SJSA1 (cell line): ENCODE measurements at regions not wholly inside any gene's neighbourhood (a gene's known extent, or its start where the extent isn't known, plus 50 kb on each side); places are given as distances from the start of the nearest gene placed in this dataset.

ENCODE experiments used
- DNase-seq, 2 experiments: peaks; one replicate each; pipeline ENCODE4 v3.0.0-alpha.2; 2015 to 2020; ENCODE audit warnings: low spot score in 2 of 2, low read depth in 1 of 2
- H3K27ac ChIP-seq: fragments of 250-450 bp; sonication (Bioruptor Pico); 2 replicates; pipeline ENCODE4 v1.5.1; 2020; ENCODE audit warnings: mild to moderate bottlenecking, moderate library complexity
- H3K27me3 ChIP-seq: fragments of 250-450 bp; sonication (Bioruptor Pico); replicated peaks from 2 replicates; pipeline ENCODE4 v1.5.1; 2020; ENCODE audit warnings: mild to moderate bottlenecking, moderate library complexity
- H3K36me3 ChIP-seq: fragments of 250-450 bp; sonication (Bioruptor Pico); 2 replicates; pipeline ENCODE4 v1.5.1; 2020; ENCODE audit warnings: mild to moderate bottlenecking
- H3K4me1 ChIP-seq: fragments of 250-450 bp; sonication (Bioruptor Pico); replicated peaks from 2 replicates; pipeline ENCODE4 v1.6.1; 2021; ENCODE audit warnings: mild to moderate bottlenecking
- H3K4me3 ChIP-seq: fragments of 250-450 bp; sonication (Bioruptor Pico); 2 replicates; pipeline ENCODE4 v1.5.1; 2020; ENCODE audit warnings: mild to moderate bottlenecking
- H3K9me3 ChIP-seq: fragments of 250-450 bp; sonication (Bioruptor Pico); replicated peaks from 2 replicates; pipeline ENCODE4 v1.5.1; 2020; ENCODE audit warnings: mild to moderate bottlenecking

- Histone ChIP-seq H3K27me3 (no peaks in the 10 kb centered on the region), H3K27ac (no peak overlapping the region), H3K9me3 (no peaks in the 10 kb centered on the region), H3K36me3 (no peaks in the 10 kb centered on the region), H3K4me3 (no peak overlapping the region), H3K4me1 (no peaks in the 10 kb centered on the region)
- DNase-seq = no peak
Observed at GRCh38 chr13:97692628-97693027, 258.7 kb downstream of the RAP2A start.

- no peaks in the 10 kb centered on the region for H3K4me1 ChIP-seq
- H3K27me3 ChIP-seq = no peaks in the 10 kb centered on the region
- DNase-seq = no peak
- no peak overlapping the region for H3K4me3 ChIP-seq
- no peaks in the 10 kb centered on the region for H3K9me3 ChIP-seq
- no peak overlapping the region for H3K27ac ChIP-seq
- H3K36me3 ChIP-seq = no peaks in the 10 kb centered on the region
Observed at GRCh38 chr13:97695684-97696083, 257.8 kb upstream of the IPO5 start.

- Histone ChIP-seq H3K9me3 (no peaks in the 10 kb centered on the region), H3K4me3 (no peak overlapping the region), H3K27me3 (no peaks in the 10 kb centered on the region), H3K4me1 (no peaks in the 10 kb centered on the region), H3K36me3 (no peaks in the 10 kb centered on the region), H3K27ac (no peak overlapping the region)
- no peak for DNase-seq
Observed at GRCh38 chr13:97696921-97697320, 256.6 kb upstream of the IPO5 start.

- Histone ChIP-seq H3K4me1 (no peaks in the 10 kb centered on the region), H3K36me3 (no peaks in the 10 kb centered on the region), H3K4me3 (no peak overlapping the region), H3K9me3 (no peaks in the 10 kb centered on the region), H3K27ac (no peak overlapping the region), H3K27me3 (no peaks in the 10 kb centered on the region)
- no peak for DNase-seq
Observed at GRCh38 chr13:97700306-97700848, 253.1 kb upstream of the IPO5 start.

GRCh38 chr13:97702614-97703013 is 250.9 kb upstream of the IPO5 start:
- H3K27me3 ChIP-seq = no peaks in the 10 kb centered on the region
- DNase-seq = no peak
- no peaks in the 10 kb centered on the region for H3K4me1 ChIP-seq
- no peaks in the 10 kb centered on the region for H3K36me3 ChIP-seq
- H3K4me3 ChIP-seq = no peak overlapping the region
- no peaks in the 10 kb centered on the region for H3K9me3 ChIP-seq
- no peak overlapping the region for H3K27ac ChIP-seq

- Histone ChIP-seq H3K4me3 (no peak overlapping the region), H3K36me3 (no peaks in the 10 kb centered on the region), H3K27ac (no peak overlapping the region), H3K4me1 (no peaks in the 10 kb centered on the region), H3K27me3 (no peaks in the 10 kb centered on the region), H3K9me3 (0 out of 2 replicates have a peak, but pooled peaks cover 3% of the 10 kb centered on the region)
- DNase-seq = no peak
Observed at GRCh38 chr13:97710797-97711196, 242.7 kb upstream of the IPO5 start.

GRCh38 chr13:97712770-97713169 is 240.7 kb upstream of the IPO5 start:
- Histone ChIP-seq H3K4me1 (no peaks in the 10 kb centered on the region), H3K36me3 (no peaks in the 10 kb centered on the region), H3K27ac (no peak overlapping the region), H3K4me3 (no peak overlapping the region), H3K27me3 (no peaks in the 10 kb centered on the region), H3K9me3 (0 out of 2 replicates have a peak, but pooled peaks cover 3% of the 10 kb centered on the region)
- no peak for DNase-seq

GRCh38 chr13:97715763-97716162 is 237.7 kb upstream of the IPO5 start:
- H3K4me1 ChIP-seq = no peaks in the 10 kb centered on the region
- no peak overlapping the region for H3K4me3 ChIP-seq
- DNase-seq = no peak
- 0 out of 2 replicates have a peak, but pooled peaks cover 3% of the 10 kb centered on the region for H3K9me3 ChIP-seq
- H3K27ac ChIP-seq = no peak overlapping the region
- no peaks in the 10 kb centered on the region for H3K27me3 ChIP-seq
- H3K36me3 ChIP-seq = no peaks in the 10 kb centered on the region

GRCh38 chr13:97716746-97717145 is 236.7 kb upstream of the IPO5 start:
- Histone ChIP-seq H3K36me3 (no peaks in the 10 kb centered on the region), H3K27me3 (no peaks in the 10 kb centered on the region), H3K4me3 (no peak overlapping the region), H3K27ac (no peak overlapping the region), H3K4me1 (no peaks in the 10 kb centered on the region), H3K9me3 (0 out of 2 replicates have a peak, but pooled peaks cover 3% of the 10 kb centered on the region)
- DNase-seq = no peak

GRCh38 chr13:97719736-97720135 is 233.7 kb upstream of the IPO5 start:
- no peak for DNase-seq
- no peaks in the 10 kb centered on the region for H3K27me3 ChIP-seq
- no peak overlapping the region for H3K27ac ChIP-seq
- H3K4me3 ChIP-seq = no peak overlapping the region
- H3K36me3 ChIP-seq = no peaks in the 10 kb centered on the region
- H3K4me1 ChIP-seq = no peaks in the 10 kb centered on the region
- H3K9me3 ChIP-seq = peaks cover 2% of the 10 kb centered on the region

GRCh38 chr13:97720896-97721295 is 232.6 kb upstream of the IPO5 start:
- H3K27ac ChIP-seq = no peak overlapping the region
- no peaks in the 10 kb centered on the region for H3K4me1 ChIP-seq
- no peaks in the 10 kb centered on the region for H3K27me3 ChIP-seq
- peaks cover 7% of the 10 kb centered on the region for H3K9me3 ChIP-seq
- H3K36me3 ChIP-seq = no peaks in the 10 kb centered on the region
- H3K4me3 ChIP-seq = no peak overlapping the region
- no peak for DNase-seq

GRCh38 chr13:97723655-97724054 is 229.8 kb upstream of the IPO5 start:
- no peak overlapping the region for H3K27ac ChIP-seq
- H3K27me3 ChIP-seq = no peaks in the 10 kb centered on the region
- DNase-seq = no peak
- H3K9me3 ChIP-seq = peaks cover 10% of the 10 kb centered on the region
- no peaks in the 10 kb centered on the region for H3K36me3 ChIP-seq
- H3K4me3 ChIP-seq = no peak overlapping the region
- H3K4me1 ChIP-seq = no peaks in the 10 kb centered on the region

- Histone ChIP-seq H3K27ac (no peak overlapping the region), H3K27me3 (no peaks in the 10 kb centered on the region), H3K4me1 (no peaks in the 10 kb centered on the region), H3K36me3 (no peaks in the 10 kb centered on the region), H3K9me3 (peaks cover 13% of the 10 kb centered on the region), H3K4me3 (no peak overlapping the region)
- no peak for DNase-seq
Observed at GRCh38 chr13:97724450-97724849, 229.0 kb upstream of the IPO5 start.

- DNase-seq = no peak
Observed at GRCh38 chr13:97726664-97727280, 226.7 kb upstream of the IPO5 start.

GRCh38 chr13:97727991-97728390 is 225.5 kb upstream of the IPO5 start:
- H3K27me3 ChIP-seq = no peaks in the 10 kb centered on the region
- H3K4me1 ChIP-seq = no peaks in the 10 kb centered on the region
- H3K9me3 ChIP-seq = peaks cover 16% of the 10 kb centered on the region
- no peak overlapping the region for H3K27ac ChIP-seq
- no peaks in the 10 kb centered on the region for H3K36me3 ChIP-seq
- DNase-seq = no peak
- H3K4me3 ChIP-seq = no peak overlapping the region

More at GRCh38 chr13:97726664-97727280, 226.7 kb upstream of the IPO5 start:
- no peak overlapping the region for H3K27ac ChIP-seq
- no peak overlapping the region for H3K4me3 ChIP-seq
- H3K4me1 ChIP-seq = no peaks in the 10 kb centered on the region
- peaks cover 16% of the 10 kb centered on the region for H3K9me3 ChIP-seq
- no peaks in the 10 kb centered on the region for H3K27me3 ChIP-seq
- no peaks in the 10 kb centered on the region for H3K36me3 ChIP-seq
